DMS53 treated with DMSO at 0.1 percent for 48 hours (cell line): ENCODE measurements at regions not wholly inside any gene's neighbourhood (a gene's known extent, or its start where the extent isn't known, plus 50 kb on each side); places are given as distances from the start of the nearest gene placed in this dataset.

Experiments used
- DNase-seq: peaks from one replicate; lab custom pipeline; 2025; ENCODE audit not compliant: unreplicated experiment; lab: John Stamatoyannopoulos, UW

DNA sequence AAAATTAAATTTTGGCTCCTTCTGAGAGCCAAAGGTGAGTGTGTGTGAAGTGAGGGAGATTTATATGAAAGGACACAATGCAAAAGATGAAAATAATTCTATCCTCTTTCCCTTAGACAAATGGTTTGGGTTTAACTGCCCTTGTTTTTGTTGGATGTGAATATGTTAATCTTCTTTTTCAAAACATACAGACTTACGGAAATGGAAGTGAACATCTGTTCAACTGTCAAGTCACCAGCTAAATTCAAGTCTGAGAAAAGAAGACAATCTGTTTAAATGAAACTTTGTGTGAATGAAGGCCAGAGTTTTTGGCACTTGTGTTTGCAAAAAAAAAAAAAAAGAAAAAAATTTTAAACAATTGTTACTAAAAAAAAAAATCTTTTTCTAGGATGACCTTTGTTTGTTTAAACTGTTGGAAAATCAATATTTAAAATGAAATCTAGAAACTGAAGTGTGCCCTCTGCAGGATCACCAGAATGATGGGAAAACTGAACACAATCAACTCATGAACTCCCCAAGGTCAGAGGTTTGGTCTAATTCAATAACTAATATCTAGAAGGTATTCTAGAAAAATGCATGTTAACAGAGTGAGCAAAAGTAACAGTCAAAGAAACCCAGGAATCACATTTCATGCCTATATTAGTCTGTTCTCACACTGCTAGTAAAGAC is 448.8 kb downstream of the FLRT2 start:
- DNase-seq: no peak

DNA sequence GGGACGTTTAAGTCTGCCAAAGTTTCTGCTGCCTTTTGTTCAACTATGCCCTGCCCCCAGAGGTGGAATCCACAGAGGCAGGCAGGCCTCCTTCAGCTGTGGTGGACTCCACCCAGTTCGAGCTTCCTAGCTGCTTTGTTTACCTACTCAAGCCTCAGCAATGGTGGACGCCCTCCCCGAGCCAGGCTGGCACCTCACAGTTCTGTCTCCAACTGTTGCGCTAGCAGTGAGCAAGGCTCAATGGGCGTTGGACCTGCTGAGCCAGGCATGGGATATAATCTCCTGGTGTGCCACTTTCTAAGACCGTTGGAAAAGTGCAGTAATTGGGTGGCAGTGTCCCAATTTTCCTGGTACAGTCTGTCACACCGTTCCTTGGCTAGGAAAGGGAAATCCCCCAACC is 444.7 kb downstream of the FLRT2 start:
- DNase-seq: no peak

DNA sequence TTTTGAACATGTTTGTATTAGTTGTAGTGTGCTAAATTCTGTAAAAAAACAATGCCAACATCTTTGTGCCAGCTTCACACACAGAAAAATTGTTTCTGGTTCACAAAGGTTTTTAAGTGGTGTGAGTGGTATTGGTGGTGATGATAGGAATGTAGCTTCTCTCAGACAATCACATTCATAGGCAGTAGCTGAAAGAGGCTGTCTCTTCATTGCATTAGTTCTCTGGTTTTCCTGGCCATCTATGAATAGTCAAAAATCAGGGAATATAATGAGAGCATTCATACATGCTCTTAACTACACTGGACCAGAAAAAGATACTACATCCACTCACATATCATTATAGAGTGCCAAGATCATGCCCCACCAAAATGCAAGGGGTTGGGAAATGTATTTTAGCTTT is 433.5 kb downstream of the FLRT2 start:
- no peak for DNase-seq

DNA sequence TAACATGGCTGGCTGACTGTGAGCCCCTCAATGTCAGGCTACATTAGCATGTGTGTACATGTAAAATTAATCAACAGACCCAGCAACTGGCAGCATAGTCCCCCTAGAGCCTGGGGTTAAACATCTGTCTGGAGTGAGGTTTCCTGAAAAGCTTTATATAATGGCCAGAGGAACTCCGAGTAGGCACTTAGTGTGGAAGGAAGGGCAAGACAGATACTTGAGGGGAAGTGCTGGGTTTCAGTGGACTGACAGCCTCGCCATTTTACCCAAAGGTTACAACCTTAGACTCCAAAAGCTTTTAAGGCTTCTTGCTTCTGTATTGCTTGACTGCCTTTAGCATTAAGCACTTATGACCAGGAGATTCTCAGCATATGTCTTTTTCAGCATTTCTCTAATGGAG is 430.8 kb downstream of the FLRT2 start:
- no peak for DNase-seq

DNA sequence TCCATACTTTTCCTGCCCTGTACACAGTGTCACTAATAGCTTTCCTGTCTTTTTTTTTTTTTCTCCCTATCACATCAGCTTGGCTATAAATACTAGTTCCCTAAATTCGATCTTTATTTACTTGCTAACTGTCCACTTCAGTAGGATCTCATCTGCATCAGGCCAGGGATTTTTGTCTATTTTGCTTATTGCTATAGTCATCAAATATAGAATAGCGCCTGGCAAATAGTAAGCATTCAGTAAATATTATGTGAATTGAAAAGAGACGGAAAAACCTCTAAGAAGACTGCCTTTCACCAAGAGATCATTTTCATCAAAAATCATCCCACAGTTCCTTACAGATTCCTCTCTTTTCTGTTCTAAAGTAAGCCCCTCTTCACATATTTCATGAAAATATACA is 429.1 kb downstream of the FLRT2 start:
- DNase-seq: no peak

DNA sequence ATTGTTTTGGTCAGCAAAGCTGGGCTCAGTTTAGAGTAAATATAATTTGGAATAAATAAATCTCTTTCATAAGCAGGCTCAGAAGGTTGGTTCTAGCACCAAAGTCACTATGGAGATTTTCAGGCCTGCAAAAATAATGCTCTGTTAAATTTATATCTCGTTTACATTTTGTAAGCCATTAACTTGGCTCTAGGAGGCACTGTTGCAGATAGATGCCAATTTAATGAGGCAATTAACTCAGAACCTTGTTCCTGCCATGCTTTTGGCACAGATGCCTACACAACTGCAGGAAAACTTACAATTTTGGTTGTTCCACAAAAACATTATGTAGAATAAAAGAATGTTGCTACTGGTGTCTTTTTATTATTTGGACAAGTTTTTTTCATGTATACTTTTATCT is 428.1 kb downstream of the FLRT2 start:
- DNase-seq: no peak

DNA sequence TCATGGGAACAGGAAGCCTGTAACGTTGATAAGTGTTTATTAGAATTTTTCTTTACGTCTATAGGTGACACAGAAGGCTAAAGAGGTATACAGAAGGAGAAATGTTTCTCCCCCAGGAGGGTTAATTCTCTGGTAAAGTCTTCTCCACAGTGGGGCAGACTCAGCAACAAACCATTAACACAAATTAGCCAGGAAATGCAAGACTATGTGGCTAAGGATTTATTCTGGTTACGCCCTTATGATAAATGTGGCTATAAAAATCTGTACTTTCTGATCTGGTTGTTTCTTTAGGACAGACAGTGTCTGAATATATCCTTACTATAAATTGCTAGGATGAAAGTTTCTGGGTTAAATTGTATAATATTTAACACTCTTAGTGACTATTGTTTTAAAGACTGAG is 423.3 kb downstream of the FLRT2 start:
- no peak for DNase-seq

DNA sequence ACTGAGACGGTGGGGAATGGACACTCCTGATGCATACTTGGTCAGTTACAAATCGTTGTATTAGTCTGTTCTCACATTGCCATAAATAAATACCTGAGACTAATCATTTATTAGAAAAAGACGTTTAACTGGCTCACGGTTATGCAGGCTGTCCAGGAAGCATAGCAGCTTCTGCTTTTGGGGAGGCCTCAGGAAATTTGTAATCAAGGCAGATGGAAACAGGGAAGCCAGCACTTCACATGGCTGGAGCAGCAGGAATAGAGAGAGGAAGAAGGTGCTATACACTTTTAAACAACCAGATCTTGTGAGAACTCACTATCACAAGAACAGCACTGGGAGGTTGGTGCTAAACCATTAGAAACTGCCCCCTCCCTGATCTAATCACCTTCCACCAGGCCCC is 418.2 kb downstream of the FLRT2 start:
- no peak for DNase-seq

DNA sequence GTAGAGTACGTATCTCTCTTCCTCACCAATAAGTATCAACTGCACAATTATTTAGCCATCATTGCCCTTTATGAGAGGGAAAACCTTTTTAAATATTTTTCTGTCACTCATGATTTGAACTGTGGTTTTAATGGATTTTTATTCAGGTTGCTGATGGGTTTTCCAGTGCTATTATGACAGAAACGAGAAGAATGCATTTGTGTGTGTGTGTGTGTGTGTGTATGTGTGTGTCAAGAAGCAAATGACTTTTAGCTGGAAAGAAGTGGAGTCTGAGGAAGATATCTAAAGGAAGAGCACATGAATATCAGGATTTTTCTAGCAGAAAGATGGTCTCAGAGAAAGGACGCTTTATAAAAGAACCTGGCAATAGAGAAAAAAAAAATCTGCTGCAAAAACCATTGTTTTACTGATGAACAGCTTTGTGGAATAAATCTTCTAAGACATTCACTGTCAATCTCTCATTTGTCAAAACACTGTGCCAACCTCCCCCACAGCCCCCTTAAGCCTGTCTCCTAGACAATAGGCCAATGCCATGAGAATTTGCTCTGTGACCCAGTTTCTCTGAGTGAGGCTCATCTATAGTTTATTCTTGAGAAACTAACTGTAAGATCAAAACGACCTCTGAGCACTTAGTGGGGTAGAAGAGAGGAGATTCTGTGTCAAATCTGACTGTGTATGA is 417.7 kb downstream of the FLRT2 start:
- no peak for DNase-seq

DNA sequence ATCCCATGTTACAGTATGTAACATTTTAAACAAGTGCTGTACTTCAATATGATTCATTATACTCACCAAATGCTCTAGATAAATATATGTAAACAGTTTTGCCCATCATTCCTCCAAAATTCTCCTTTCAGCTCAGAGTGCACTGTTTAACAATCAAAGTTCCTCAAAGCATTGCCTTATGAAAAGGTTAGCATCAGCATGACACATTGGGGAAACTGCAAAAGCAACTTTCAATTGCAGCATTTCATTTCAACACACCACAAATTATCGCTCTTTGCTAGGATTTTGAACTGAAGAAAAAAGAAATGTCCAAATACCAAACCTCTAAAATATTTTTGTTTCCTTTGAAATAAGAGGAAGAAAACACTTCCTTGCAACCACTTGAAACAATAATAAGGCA is 413.2 kb downstream of the FLRT2 start:
- no peak for DNase-seq

DNA sequence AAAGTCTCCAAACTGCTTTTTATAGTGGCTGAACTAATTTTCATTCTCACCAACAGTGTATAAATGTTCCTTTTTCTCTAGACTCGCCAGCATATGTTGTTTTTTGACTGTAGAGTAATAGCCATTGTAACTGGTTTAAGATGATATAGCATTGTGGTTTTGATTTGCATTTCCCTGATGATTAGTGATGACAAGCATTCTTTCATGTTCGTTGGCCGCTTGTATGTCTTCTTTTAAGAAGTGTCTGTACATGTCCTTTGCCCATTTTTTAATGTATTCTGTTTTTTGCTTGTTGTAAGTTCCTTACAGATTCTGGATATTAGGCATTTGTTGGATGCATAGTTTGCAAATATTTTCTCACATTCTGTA is 404.9 kb downstream of the FLRT2 start:
- peak; percentile 37 for DNase-seq

DNA sequence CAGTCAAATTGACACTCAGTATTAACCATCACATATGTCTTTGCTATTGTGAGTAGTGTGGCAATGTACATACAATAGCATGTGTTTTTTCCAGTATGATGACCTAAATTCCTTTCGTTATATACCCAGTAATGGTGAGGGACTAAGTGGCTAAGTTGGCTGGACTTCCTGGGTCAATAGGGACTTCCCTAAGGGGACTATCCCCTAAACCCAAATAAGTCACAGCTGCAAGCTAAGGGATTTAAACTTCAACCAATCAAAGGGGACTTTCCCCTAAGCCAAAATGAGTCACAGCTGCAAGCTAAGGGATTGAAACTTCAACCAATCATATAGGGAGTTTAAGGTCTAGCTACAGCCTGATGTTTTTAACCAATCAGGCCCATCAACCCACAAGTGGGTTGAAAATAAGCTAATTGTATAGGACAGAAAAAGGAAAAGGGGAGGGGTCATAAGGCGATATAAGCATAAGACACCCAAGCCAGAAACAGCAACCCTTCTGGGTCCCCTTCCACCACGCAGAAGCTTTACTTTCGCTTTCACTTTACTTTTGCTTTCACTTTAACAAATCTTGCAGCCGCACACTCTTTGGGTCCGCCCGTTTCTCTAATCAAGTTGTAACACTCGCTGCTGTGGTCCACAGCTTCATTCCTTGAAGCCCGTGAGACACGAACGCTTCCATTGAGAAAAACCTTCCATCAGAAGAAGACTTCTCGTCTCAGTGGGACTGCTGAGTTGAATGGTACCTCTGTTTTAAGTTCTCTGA is 404.4 kb downstream of the FLRT2 start:
- DNase-seq: peak; percentile 37

DNA sequence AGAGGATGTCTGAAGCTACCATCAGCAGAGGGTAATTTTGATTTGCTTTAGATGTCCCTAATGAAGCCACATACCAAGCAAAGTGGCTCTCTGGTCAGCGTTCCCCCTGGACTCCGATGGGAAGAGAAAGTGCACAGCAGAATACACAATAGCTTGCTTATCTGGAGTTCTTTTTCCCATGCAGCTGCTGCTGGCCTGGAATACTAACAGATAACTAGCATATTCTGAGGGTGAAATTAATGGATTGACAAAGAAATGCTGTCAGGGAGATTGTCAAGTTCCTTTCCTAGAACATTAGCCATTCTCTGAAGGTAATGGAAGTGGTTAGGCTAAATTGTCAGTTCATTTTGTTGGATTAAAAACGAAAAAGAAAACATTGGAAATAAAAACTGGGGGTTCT is 391.3 kb downstream of the FLRT2 start:
- DNase-seq: no peak

DNA sequence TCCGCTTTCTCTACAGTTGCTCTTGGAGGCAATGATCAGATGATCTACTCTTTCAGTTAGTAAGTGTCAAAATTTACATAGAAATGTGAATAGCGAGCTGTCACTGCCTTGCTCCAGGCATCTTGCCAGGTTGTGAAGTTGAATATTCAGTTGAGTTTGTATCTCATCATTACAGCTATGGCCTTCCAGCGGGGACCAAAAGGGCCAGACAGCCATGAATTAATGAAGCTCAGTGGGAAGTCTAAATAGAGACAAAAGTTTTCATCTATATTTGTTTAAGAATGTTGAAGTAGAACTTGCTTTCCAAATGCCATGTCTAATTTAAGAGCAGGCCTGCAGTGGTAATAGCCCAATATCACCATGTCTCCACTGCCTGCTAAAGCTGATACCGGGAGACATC is 387.8 kb downstream of the FLRT2 start:
- no peak for DNase-seq

DNA sequence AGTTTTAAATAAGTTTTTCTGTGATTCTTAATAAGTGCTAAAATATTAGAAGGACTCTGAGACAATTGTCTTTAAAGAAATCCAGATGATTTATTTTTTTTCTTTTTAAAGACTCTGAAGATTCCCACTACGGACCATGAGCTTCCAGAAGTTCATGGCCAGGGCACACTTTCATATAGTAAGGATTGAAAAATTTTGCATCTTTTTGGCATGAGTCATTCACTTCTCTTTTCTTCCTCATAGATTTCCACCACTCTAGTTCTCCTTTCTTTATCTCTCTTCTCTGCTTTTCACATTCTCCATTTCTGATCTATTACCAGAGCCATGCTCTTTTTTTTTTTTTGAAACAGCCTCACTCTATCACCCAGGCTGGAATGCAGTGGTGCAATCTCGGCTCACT is 385.8 kb downstream of the FLRT2 start:
- DNase-seq: no peak

DNA sequence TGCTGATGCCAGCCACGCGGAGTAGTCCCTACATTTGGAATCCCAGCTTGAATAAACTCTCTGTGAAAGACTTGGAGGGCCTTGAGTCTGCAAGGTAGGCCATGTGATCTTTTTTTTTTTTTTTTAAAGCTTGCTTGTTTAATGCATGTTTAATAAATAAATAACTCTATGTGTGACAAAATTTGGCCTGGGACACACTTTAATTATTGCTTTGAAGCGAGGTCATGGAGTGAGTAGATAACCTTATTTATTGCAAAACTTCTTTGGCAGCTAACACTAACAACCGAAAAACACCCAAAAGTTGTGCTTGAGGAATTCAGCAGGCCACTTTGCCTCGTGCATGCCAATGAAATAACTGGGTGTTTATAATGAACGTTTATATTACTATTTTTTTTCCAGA is 382.2 kb downstream of the FLRT2 start:
- no peak for DNase-seq

DNA sequence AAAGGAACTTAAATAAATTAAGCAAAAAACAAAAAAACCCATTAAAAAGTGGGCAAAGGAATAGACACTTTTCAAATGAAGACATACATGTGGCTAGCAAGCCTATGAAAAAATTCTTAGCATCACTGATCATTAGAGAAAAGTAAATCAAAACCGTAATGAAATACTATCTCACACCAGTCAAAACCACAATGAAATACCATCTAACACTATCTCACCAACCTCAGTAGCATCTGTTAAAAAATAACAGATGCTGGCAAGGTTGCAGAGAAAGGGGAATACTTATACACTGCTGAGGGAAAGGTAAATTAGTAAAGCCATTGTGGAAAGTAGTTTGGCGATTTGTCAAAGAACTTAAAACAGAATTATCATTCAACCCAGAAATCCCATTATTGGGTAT is 381.1 kb downstream of the FLRT2 start:
- DNase-seq: no peak

DNA sequence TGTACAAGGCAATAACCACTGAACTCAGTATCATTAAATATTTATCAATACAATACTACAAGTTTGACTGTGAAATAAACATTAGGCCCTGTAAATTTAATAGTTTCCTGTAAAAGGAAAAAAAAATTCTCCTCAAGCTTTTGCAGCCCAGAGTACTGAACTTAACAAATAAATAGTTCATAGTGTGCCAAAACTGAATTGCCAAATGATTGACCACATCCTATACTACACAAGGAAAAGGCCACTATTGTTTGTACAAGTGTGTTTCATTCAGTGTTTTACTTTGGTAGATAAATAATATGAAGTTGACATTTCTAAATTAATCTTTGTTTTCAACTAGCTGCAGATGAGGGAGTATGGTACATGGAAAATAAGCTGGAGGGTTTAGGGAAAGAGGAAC is 379.6 kb downstream of the FLRT2 start:
- no peak for DNase-seq

DNA sequence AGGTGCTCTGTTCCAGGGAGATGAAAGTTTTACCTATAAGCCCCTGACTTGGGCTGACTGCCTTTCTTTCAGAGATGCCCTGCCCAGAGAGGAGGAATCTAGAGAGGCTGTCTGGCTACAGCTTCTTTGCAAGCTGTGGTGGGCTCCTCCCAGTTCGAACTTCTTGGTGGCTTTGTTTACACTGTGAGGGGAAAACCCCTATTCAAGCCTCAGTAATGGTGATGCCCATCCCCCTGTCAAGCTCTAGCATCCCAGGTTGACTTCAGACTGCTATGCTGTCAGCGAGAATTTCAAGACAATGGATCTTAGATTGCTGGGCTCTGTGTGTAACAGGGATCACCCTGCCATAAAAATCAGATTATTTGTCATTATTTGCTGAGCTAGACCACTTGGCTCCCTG is 377.6 kb downstream of the FLRT2 start:
- DNase-seq: no peak

DNA sequence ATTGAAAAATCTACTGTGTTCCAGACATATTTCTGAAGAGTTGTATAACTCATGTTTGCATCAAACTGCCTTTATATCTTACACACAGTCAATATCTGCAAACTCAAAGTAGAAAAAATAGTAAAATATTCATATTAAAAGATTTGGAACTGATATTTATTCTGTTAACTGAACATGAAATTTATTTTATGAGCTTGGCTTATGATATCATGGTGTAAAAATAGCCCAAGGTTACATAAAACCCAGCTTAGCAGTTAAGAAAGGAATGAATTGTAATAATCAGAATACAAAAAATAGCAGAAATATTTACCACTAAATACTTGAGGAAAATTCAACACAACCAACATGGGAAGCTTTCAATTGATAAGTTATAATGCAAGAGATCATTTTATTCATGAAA is 367.9 kb downstream of the FLRT2 start:
- DNase-seq: no peak

DNA sequence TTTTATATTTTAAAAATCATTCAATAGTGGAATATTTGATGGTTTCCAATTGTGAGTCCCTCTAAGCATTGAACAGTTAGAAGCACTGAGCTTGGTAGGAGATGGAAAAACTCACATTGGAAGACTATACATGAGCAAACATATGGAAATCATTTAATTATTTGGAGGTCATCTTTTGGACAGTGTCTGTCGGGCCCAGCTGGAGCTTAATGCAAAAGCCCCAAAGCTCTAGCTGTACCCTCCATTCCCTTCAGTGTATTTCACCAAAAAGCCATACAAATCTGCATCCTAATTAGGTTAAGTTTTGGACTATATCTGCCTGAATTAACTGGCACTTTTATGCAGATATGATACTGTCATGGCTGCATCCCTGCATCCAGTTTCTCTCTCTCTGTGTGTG is 365.7 kb downstream of the FLRT2 start:
- no peak for DNase-seq

DNA sequence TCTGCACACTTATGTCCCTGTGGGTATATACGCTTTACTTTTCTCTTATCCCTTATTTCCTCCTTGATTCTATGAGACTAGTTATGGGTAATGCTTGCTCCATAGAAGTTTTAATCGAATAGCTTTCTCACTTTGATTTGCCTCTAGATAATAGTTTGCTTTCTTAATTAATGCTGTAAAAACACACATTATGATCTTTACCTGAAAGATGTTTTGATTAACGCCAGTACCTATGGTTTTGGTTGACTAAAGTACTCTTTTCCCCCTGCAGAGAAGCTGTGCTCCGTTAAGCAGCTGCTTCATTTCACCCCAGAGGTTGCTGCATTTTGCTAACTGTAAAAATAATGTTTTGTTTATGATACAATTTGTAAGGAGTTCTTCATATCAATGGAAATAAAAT is 362.3 kb downstream of the FLRT2 start:
- DNase-seq: no peak

DNA sequence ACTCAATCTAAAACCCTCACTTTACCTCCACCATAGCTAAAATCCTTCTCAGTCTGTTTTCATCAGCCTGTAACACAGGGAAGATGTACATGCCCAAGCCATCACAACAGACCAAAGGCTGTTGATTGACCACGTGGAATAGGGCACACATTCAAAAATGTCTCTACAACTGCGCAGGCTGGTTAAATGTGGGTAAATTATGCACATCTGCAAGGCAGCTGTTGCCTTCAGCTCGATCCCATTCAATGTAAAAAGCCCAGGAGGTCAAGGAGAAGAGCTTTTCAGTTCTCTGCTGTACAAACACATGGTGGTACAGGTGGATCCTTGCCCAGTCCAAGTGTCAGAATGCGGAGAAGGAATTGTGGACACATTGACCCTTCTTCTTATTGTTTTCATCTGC is 354.0 kb downstream of the FLRT2 start:
- DNase-seq: no peak
